Activated CD8-positive, alpha-beta memory T cell treated with anti-CD3 and anti-CD28 coated beads, Interleukin-2, amount 50 U/mL, for 24 hours (primary cell): ENCODE measurements at regions not wholly inside any gene's neighbourhood (a gene's known extent, or its start where the extent isn't known, plus 50 kb on each side); places are given as distances from the start of the nearest gene placed in this dataset.
"Not testable (repeated sequence)": the region's sequence is repeated elsewhere in the genome, so short reads cannot be mapped to it uniquely, and the experiment has no call there.

ENCODE experiments used
- DNase-seq: peaks from one replicate; pipeline ENCODE4 v3.0.0-alpha.2; 2020; ENCODE audit errors: extremely low read depth

- DNase-seq = no peak
Observed at GRCh38 chr1:199512037-199512710, 515.3 kb upstream of the NR5A2 start.

GRCh38 chr1:199515261-199515660, 512.2 kb upstream of the NR5A2 start:
- DNase-seq = no peak

GRCh38 chr1:199522338-199522737, 505.2 kb upstream of the NR5A2 start:
- no peak for DNase-seq

- no peak for DNase-seq
Observed at GRCh38 chr1:199522936-199523335, 504.6 kb upstream of the NR5A2 start.

GRCh38 chr1:199529324-199529723, 498.2 kb upstream of the NR5A2 start:
- DNase-seq = no peak

- DNase-seq = not testable (repeated sequence)
Observed at GRCh38 chr1:199533361-199533760, 494.1 kb upstream of the NR5A2 start.

GRCh38 chr1:199545780-199546179, 481.7 kb upstream of the NR5A2 start:
- DNase-seq = no peak

GRCh38 chr1:199546323-199546722, 481.2 kb upstream of the NR5A2 start:
- no peak for DNase-seq

GRCh38 chr1:199549421-199549820, 478.1 kb upstream of the NR5A2 start:
- DNase-seq = no peak

- no peak for DNase-seq
Observed at GRCh38 chr1:199550199-199551065, 477.1 kb upstream of the NR5A2 start.

GRCh38 chr1:199551967-199552565, 475.4 kb upstream of the NR5A2 start:
- DNase-seq = no peak

- no peak for DNase-seq
Observed at GRCh38 chr1:199553104-199553503, 474.4 kb upstream of the NR5A2 start.

- DNase-seq = no peak
Observed at GRCh38 chr1:199561334-199561733, 466.2 kb upstream of the NR5A2 start.

- DNase-seq = no peak
Observed at GRCh38 chr1:199573047-199573446, 454.5 kb upstream of the NR5A2 start.

GRCh38 chr1:199574950-199575349, 452.6 kb upstream of the NR5A2 start:
- DNase-seq = no peak

- DNase-seq = no peak
Observed at GRCh38 chr1:199580300-199580699, 447.2 kb upstream of the NR5A2 start.

GRCh38 chr1:199585392-199585791, 442.1 kb upstream of the NR5A2 start:
- DNase-seq = no peak

GRCh38 chr1:199590708-199591107, 436.8 kb upstream of the NR5A2 start:
- no peak for DNase-seq

- no peak for DNase-seq
Observed at GRCh38 chr1:199591468-199591867, 436.0 kb upstream of the NR5A2 start.

- no peak for DNase-seq
Observed at GRCh38 chr1:199593475-199593874, 434.0 kb upstream of the NR5A2 start.

GRCh38 chr1:199596448-199596847, 431.1 kb upstream of the NR5A2 start:
- DNase-seq = not testable (repeated sequence)

- no peak for DNase-seq
Observed at GRCh38 chr1:199597152-199597551, 430.4 kb upstream of the NR5A2 start.

- no peak for DNase-seq
Observed at GRCh38 chr1:199608414-199608813, 419.1 kb upstream of the NR5A2 start.
